IPS-NIHi11 (cell line): ENCODE measurements at regions not wholly inside any gene's neighbourhood (a gene's known extent, or its start where the extent isn't known, plus 50 kb on each side); places are given as distances from the start of the nearest gene placed in this dataset.
A peak's percentile ranks its signal among the peaks of the same experiment; 100 is the strongest.

ENCODE experiments used
- DNase-seq: peaks from one replicate; pipeline ENCODE4 v3.0.0; 2012; ENCODE audit warnings: mixed read lengths, low spot score

- DNase-seq: no peak
These were observed 222.7 kb upstream of the LNX1 start for GRCh38 chr4:53813998-53814397.

GRCh38 chr4:53810643-53811042, 219.4 kb upstream of the LNX1 start:
- DNase-seq: no peak

- DNase-seq: no peak
These were observed 218.5 kb upstream of the LNX1 start for GRCh38 chr4:53809816-53810215.

- no peak for DNase-seq
These were observed 214.0 kb upstream of the LNX1 start for GRCh38 chr4:53805291-53805690.

- DNase-seq: peak; percentile 52
These were observed 213.4 kb upstream of the LNX1 start for GRCh38 chr4:53804719-53805118.

- DNase-seq: no peak
These were observed 211.2 kb upstream of the LNX1 start for GRCh38 chr4:53802500-53802899.

- DNase-seq: no peak
These were observed 210.1 kb upstream of the LNX1 start for GRCh38 chr4:53801373-53801772.

- no peak for DNase-seq
These were observed 209.5 kb upstream of the LNX1 start for GRCh38 chr4:53800741-53801140.

- no peak for DNase-seq
These were observed 201.8 kb upstream of the LNX1 start for GRCh38 chr4:53793096-53793495.

- DNase-seq: no peak
These were observed 199.0 kb upstream of the LNX1 start for GRCh38 chr4:53790286-53790685.

- DNase-seq: no peak
These were observed 197.3 kb upstream of the LNX1 start for GRCh38 chr4:53788621-53789020.

GRCh38 chr4:53788011-53788410, 196.7 kb upstream of the LNX1 start:
- DNase-seq: no peak

- no peak for DNase-seq
These were observed 195.3 kb upstream of the LNX1 start for GRCh38 chr4:53786632-53787031.

- no peak for DNase-seq
These were observed 194.7 kb upstream of the LNX1 start for GRCh38 chr4:53785996-53786395.

GRCh38 chr4:53784112-53784511, 192.8 kb upstream of the LNX1 start:
- DNase-seq: no peak

GRCh38 chr4:53783208-53783859, 192.0 kb upstream of the LNX1 start:
- no peak for DNase-seq

- no peak for DNase-seq
These were observed 191.2 kb upstream of the LNX1 start for GRCh38 chr4:53782458-53782845.

- DNase-seq: no peak
These were observed 190.6 kb upstream of the LNX1 start for GRCh38 chr4:53781629-53782457.

GRCh38 chr4:53780736-53781400, 189.6 kb upstream of the LNX1 start:
- no peak for DNase-seq

- DNase-seq: no peak
These were observed 187.7 kb upstream of the LNX1 start for GRCh38 chr4:53779025-53779424.

GRCh38 chr4:53778155-53778554, 186.9 kb upstream of the LNX1 start:
- DNase-seq: no peak

GRCh38 chr4:53777244-53777984, 186.1 kb upstream of the LNX1 start:
- no peak for DNase-seq
